Fibroblast of pulmonary artery (primary cell): ENCODE measurements at regions not wholly inside any gene's neighbourhood (a gene's known extent, or its start where the extent isn't known, plus 50 kb on each side); places are given as distances from the start of the nearest gene placed in this dataset.

ENCODE experiments used
- DNase-seq: peaks from one replicate; pipeline ENCODE4 v3.0.0-alpha.2; 2010; ENCODE audit warnings: low read depth
- H3K4me3 ChIP-seq: replicated peaks from 2 replicates; pipeline ENCODE4 v1.5.1; 2011; ENCODE audit warnings: low read depth, mild to moderate bottlenecking, control low read depth, low read length, moderate library complexity
- TF ChIP-seq, protein P1 (sequence below): IDR thresholded peaks from 2 replicates; pipeline ENCODE4 v1.5.1; 2011; ENCODE audit warnings: mild to moderate bottlenecking, control low read depth, low read length, inconsistent platforms; ENCODE audit errors: missing control alignments

DNA sequence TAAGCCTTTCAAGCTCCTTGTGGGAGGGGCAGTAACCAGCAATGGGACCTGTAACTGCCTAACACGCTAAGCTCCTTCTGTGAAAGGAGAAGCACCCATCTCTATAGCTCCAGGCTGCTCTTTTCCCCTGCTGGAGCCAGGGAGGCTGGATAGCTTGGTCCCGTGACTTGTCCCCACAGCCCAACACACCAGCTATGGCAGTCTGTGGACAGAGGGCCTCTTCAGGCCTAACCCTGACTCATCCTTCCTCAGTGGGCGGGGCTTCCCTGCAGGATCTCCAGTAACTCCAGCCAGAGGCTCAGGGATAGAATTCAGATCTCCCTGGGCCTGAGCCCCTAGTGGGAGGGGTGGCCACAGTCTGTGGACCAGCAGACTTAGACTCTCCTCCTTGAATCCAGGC is 1290.1 kb downstream of the PCDH7 start:
- TF ChIP-seq, protein P1, sequence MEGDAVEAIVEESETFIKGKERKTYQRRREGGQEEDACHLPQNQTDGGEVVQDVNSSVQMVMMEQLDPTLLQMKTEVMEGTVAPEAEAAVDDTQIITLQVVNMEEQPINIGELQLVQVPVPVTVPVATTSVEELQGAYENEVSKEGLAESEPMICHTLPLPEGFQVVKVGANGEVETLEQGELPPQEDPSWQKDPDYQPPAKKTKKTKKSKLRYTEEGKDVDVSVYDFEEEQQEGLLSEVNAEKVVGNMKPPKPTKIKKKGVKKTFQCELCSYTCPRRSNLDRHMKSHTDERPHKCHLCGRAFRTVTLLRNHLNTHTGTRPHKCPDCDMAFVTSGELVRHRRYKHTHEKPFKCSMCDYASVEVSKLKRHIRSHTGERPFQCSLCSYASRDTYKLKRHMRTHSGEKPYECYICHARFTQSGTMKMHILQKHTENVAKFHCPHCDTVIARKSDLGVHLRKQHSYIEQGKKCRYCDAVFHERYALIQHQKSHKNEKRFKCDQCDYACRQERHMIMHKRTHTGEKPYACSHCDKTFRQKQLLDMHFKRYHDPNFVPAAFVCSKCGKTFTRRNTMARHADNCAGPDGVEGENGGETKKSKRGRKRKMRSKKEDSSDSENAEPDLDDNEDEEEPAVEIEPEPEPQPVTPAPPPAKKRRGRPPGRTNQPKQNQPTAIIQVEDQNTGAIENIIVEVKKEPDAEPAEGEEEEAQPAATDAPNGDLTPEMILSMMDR: no peak
- no peak overlapping the region for H3K4me3 ChIP-seq
- DNase-seq: no peak

DNA sequence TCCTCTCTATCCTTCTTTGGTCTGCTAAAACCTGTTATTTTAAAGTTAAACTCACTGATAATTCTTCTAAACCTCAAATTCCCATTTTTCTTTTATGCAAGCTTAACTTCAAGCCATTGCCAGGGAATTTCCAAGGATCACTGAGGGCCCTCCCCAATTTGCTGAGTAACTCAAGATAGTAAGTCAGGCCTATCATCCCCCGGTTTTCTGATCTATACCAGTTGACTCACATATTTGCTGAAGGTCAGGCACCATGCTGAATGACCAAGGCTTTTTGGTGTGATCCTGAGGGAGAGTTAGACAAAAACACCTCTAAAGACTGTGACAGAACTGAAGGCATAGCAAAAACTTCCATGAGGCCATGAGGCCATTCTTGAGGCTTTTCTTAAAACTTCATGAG is 1301.9 kb downstream of the PCDH7 start:
- DNase-seq: peak; percentile 54
- no peak overlapping the region for H3K4me3 ChIP-seq
- TF ChIP-seq, protein P1: no peak

DNA sequence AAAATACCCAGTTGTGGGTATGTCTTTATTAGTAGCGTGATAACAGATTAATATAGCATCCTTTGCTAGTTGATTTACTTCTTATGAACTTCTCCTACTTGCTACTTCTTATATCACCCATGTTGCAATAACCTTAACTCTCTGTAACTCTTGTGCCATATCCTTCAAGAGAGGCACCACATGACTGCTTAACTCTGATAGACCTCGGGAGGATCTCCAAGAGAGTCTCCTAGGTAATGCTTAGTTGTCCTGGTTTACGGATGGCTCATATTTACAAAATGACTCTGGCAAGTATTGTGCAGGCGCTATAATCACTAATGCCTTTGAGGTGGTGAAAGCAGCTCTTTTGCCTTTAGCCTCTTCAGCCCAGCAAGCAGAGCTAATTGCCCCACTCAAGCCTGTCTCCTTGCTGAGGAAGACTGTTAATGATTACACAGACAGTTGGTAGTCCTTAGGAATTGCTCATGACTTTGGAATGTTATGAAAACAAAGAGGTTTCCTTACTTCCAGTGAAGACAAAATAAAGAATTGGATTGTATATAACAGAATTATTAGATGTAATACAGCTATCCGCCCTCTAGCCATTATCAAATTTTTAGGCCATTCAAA is 1305.8 kb downstream of the PCDH7 start:
- TF ChIP-seq, protein P1: no peak
- DNase-seq: peak; percentile 58
- H3K4me3 ChIP-seq: no peak overlapping the region

DNA sequence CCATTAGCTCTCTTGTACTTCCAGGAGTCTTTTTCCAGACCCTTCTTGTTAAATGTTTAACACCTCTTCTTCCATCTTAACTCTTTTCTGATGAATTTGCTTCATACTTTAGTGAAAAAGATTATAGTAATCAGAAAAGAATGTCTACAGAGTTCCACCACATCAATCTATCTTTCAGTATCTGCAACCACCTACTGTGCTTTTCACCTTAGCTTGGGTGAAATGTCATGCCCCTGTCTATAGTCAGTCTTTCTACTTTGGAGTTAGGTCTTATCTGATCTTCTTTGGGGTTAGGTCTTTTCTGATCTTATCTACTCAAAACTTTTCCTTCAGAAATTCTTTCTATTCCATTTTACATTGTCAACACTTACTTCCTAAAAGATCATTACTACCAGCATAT is 1310.2 kb downstream of the PCDH7 start:
- TF ChIP-seq, protein P1: no peak
- DNase-seq: no peak

DNA sequence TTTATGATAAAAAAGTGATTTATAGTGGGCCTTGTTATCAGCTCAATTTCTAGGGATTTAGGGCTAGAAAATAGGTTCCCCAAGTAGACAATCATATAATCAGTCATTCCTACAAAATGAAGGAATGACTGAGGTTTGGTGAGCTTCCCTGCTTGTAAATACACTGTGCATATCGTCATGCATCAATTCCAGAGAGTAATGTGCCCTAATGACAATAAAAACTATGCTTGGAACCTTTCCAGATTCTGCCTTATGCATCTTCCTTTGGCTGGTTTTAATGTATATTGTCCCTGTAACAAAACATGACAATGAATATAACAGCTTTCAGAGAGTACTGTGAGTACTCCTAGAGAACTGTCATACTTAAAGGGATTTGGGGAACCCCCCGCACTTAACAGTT is 1310.9 kb downstream of the PCDH7 start:
- TF ChIP-seq, protein P1: no peak
- DNase-seq: no peak
- H3K4me3 ChIP-seq: no peak overlapping the region

More for the DNA sequence above, 1310.2 kb downstream of the PCDH7 start:
- no peak overlapping the region for H3K4me3 ChIP-seq

DNA sequence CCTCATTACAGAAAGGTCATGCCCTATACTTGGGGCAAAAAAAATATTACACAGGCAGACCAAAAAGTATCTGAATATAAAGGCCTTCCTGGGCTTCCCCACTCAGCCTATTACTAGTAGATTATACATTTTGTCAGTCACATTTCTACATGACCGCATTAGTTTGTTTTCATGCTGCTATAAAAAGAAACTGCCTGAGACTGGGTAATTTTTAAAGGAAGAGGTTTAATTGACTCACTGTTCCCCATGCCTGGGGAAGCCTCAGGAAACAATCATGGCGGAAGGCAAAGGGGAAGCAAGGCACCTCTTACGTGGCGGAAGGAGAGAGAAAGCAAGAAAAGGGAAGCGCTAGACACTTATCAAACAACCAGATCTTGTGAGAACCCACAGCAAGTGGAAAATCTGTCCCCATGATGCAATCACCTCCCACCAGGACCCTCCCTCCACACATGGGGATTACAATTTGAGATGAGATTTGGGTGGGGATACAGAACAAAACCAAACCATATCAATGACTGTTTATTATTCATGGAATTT is 1312.0 kb downstream of the PCDH7 start:
- no peak for DNase-seq
- no peak overlapping the region for H3K4me3 ChIP-seq

More for the DNA sequence above, 1312.0 kb downstream of the PCDH7 start:
- TF ChIP-seq, protein P1: no peak
